ENCODE measurements at regions not wholly inside any gene's neighbourhood (a gene's known extent, or its start where the extent isn't known, plus 50 kb on each side); places are given as distances from the start of the nearest gene placed in this dataset.

DNA sequence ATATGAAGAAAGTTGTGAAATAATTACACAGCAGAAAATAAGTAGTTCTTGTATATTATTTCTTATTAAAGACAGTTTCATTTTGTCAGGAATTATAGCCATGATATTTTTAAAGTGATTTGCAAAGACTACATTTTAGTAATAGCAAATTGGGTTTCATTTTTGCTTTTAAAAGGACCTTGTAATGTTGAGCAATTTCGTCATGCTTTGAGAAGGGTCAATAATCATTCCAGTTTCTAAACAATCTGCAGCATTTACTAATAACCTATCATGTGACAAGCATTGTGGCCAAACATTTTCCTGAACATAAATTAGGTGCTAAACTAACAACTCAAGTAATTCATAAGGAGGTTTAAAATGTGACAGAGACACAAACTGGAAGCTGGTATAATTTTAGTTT, 214.4 kb upstream of the CBLB start:
- no peak for DNase-seq (ENCODE audit: extremely low spot score)
- Histone ChIP-seq H3K9me3 (no peaks in the 10 kb centered on the region), H3K27ac (replicated peaks in 1 of 4) (no peak overlapping the region), H3K27me3 (no peaks in the 10 kb centered on the region), H3K36me3 (no peaks in the 10 kb centered on the region), H3K4me3 (no peak overlapping the region), H3K4me1 (no peaks in the 10 kb centered on the region)
- TF ChIP-seq POLR2A (IDR thresholded peaks at IDR 0.05; ENCODE audit: low read depth), result no peak
- no peak for TF ChIP-seq EP300 (IDR thresholded peaks at IDR 0.05)
- no peak for TF ChIP-seq POLR2AphosphoS5 (IDR thresholded peaks at IDR 0.05)
- 82% methylated on average over 1 of the region's 1 CpG for WGBS
- intact Hi-C loops (cut with DNase I), result no loop called here

DNA sequence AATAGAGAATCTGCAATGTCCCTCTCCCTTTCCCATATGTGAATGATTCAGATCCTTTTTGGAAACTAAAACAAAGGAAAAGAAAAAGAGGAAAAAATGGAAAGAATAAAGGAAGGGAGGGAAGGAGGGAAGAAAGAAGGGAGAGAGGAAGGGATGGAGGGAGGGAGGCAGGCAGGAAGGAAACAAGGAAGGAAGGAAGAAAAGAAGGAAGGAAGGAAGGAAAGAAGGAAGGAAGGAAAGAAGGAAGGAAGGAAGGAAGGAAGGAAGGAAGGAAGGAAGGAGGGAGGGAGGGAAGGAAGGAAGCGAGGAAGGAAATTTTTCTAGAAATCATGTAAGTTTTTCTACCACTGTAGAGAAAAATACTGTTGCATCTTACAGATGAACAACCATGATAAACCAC, 215.0 kb upstream of the CBLB start:
- H3K4me3 ChIP-seq, result no peak overlapping the region
- no peak overlapping the region for H3K27ac ChIP-seq (replicated peaks in 1 of 4)
- intact Hi-C loops (cut with DNase I), result no loop called here
- TF ChIP-seq, protein P1, sequence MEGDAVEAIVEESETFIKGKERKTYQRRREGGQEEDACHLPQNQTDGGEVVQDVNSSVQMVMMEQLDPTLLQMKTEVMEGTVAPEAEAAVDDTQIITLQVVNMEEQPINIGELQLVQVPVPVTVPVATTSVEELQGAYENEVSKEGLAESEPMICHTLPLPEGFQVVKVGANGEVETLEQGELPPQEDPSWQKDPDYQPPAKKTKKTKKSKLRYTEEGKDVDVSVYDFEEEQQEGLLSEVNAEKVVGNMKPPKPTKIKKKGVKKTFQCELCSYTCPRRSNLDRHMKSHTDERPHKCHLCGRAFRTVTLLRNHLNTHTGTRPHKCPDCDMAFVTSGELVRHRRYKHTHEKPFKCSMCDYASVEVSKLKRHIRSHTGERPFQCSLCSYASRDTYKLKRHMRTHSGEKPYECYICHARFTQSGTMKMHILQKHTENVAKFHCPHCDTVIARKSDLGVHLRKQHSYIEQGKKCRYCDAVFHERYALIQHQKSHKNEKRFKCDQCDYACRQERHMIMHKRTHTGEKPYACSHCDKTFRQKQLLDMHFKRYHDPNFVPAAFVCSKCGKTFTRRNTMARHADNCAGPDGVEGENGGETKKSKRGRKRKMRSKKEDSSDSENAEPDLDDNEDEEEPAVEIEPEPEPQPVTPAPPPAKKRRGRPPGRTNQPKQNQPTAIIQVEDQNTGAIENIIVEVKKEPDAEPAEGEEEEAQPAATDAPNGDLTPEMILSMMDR (IDR thresholded peaks at IDR 0.05), result no peak
- H3K27me3 ChIP-seq, result no peaks in the 10 kb centered on the region
- no peaks in the 10 kb centered on the region for H3K4me1 ChIP-seq
- DNase-seq (ENCODE audit: extremely low spot score), result no peak
- H3K36me3 ChIP-seq, result no peaks in the 10 kb centered on the region
- H3K9me3 ChIP-seq, result no peaks in the 10 kb centered on the region
- WGBS, result 95% methylated on average over 1 of the region's 1 CpG

DNA sequence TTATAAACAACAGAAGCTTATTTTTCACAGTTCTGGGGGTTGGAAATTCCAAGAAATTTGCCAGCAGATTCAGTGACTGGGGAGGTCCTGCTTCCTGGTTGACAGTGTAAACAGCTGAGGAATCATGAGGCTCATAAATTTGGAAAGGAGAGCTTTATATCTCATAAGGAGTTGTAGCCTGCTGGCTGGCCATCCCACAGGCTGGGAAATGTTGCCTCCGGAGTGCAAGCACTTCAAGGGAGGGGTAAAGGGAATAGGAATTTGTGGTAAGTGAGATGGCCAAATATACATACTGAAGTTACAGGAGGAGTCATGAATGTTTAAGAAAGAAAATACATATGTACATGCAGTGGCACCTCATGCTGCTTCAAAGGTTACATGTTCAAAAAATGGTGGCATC, 217.2 kb upstream of the CBLB start:
- intact Hi-C loops (cut with DNase I), result no loop called here
- no peak for DNase-seq (ENCODE audit: extremely low spot score)
- no peaks in the 10 kb centered on the region for H3K4me1 ChIP-seq
- 60% methylated on average over 1 of the region's 1 CpG for WGBS
- H3K27ac ChIP-seq (replicated peaks in 1 of 4), result no peak overlapping the region
- TF ChIP-seq POLR2AphosphoS5 (IDR thresholded peaks at IDR 0.05), result no peak
- TF ChIP-seq EP300 (IDR thresholded peaks at IDR 0.05), result no peak
- TF ChIP-seq POLR2A (IDR thresholded peaks at IDR 0.05; ENCODE audit: low read depth), result no peak
- TF ChIP-seq, protein P1 (IDR thresholded peaks at IDR 0.05), result no peak
- no peaks in the 10 kb centered on the region for H3K36me3 ChIP-seq
- H3K4me3 ChIP-seq, result no peak overlapping the region
- no peaks in the 10 kb centered on the region for H3K27me3 ChIP-seq
- H3K9me3 ChIP-seq, result no peaks in the 10 kb centered on the region

DNA sequence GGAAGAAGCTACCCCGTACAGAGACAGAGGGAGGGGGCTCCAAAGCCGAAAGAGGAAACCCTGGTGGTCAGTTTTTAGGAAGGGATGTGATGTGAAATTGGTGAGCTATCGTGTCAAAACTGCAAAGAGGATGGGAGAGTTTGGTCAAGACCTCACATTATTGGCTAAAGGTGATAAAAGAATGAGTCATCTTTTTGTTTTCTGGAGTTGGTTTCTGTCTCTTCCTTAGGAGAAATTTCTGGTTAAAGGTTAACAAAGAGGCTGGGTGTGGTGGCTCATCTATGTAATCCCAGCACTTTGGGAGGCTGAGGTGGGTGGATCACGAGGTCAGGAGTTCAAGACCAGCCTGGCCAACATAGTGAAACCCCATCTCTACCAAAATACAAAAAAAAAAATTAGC, 217.8 kb upstream of the CBLB start:
- TF ChIP-seq EP300 (IDR thresholded peaks at IDR 0.05) (no peak), POLR2AphosphoS5 (IDR thresholded peaks at IDR 0.05) (no peak), POLR2A (IDR thresholded peaks at IDR 0.05; ENCODE audit: low read depth) (no peak)
- TF ChIP-seq, protein P1 (IDR thresholded peaks at IDR 0.05), result no peak
- H3K9me3 ChIP-seq, result no peaks in the 10 kb centered on the region
- H3K27me3 ChIP-seq, result no peaks in the 10 kb centered on the region
- no peak overlapping the region for H3K27ac ChIP-seq (replicated peaks in 1 of 4)
- no peaks in the 10 kb centered on the region for H3K4me1 ChIP-seq
- H3K4me3 ChIP-seq, result no peak overlapping the region
- 90% methylated on average over 4 of the region's 4 CpGs for WGBS
- DNase-seq (ENCODE audit: extremely low spot score), result no peak
- H3K36me3 ChIP-seq, result no peaks in the 10 kb centered on the region
- intact Hi-C loops (cut with DNase I), result no loop called here

DNA sequence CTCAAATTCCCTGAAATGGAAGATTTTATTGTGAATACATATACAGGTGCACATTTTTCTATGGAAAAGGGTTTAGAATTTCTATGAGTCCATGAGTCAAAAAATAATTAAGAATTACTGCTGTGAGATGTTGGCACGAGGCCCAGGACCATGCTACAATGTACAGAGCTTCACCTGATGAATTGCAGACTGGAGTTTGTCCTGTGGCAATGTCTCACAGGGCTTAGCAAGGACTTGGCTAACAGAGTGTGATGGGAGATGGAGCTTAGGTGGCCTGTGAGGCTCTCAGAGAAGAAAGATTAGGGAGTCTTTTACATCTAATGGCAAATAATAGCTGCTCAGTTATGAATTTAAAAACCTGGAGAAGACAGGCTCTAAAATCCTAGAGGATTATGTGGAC, 219.5 kb upstream of the CBLB start:
- intact Hi-C loops (cut with DNase I), result no loop called here
- Histone ChIP-seq H3K4me3 (no peak overlapping the region), H3K27me3 (no peaks in the 10 kb centered on the region), H3K4me1 (no peaks in the 10 kb centered on the region), H3K36me3 (no peaks in the 10 kb centered on the region), H3K27ac (replicated peaks in 1 of 4) (no peak overlapping the region), H3K9me3 (no peaks in the 10 kb centered on the region)
- no peak for DNase-seq (ENCODE audit: extremely low spot score)
- WGBS, result 57% methylated on average over 1 of the region's 1 CpG
- TF ChIP-seq POLR2AphosphoS5 (IDR thresholded peaks at IDR 0.05), result no peak
- TF ChIP-seq POLR2A (IDR thresholded peaks at IDR 0.05; ENCODE audit: low read depth), result no peak
- no peak for TF ChIP-seq EP300 (IDR thresholded peaks at IDR 0.05)
- TF ChIP-seq, protein P1 (IDR thresholded peaks at IDR 0.05), result no peak

All from esophagus muscularis mucosa (tissue), 4 donors.